Stimulated activated naive CD4-positive, alpha-beta T cell treated with Interleukin-2 at 50 U/mL for 16 hours (primary cell): ENCODE measurements at regions not wholly inside any gene's neighbourhood (a gene's known extent, or its start where the extent isn't known, plus 50 kb on each side); places are given as distances from the start of the nearest gene placed in this dataset.
A peak's percentile ranks its signal among the peaks of the same experiment; 100 is the strongest.

Experiments
- DNase-seq: peaks from one replicate; lab custom pipeline; 2025; lab: John Stamatoyannopoulos, UW

- DNase-seq, result no peak
These were observed 231.2 kb upstream of the TPRG1 start for GRCh38 chr3:188940573-188940932.

GRCh38 chr3:188941103-188941502 is 230.7 kb upstream of the TPRG1 start:
- DNase-seq, result no peak

- no peak for DNase-seq
These were observed 229.6 kb upstream of the TPRG1 start for GRCh38 chr3:188942191-188942590.

- no peak for DNase-seq
These were observed 228.2 kb upstream of the TPRG1 start for GRCh38 chr3:188943591-188943990.

- DNase-seq, result no peak
These were observed 227.7 kb upstream of the TPRG1 start for GRCh38 chr3:188944108-188944507.

GRCh38 chr3:188946351-188947240 is 225.2 kb upstream of the TPRG1 start:
- DNase-seq, result no peak

- DNase-seq, result no peak
These were observed 224.1 kb upstream of the TPRG1 start for GRCh38 chr3:188947401-188948280.

GRCh38 chr3:188948281-188948996 is 223.3 kb upstream of the TPRG1 start:
- DNase-seq, result no peak

- DNase-seq, result no peak
These were observed 222.8 kb upstream of the TPRG1 start for GRCh38 chr3:188948997-188949389.

- no peak for DNase-seq
These were observed 222.3 kb upstream of the TPRG1 start for GRCh38 chr3:188949456-188949855.

GRCh38 chr3:188949996-188950395 is 221.8 kb upstream of the TPRG1 start:
- DNase-seq, result no peak

- DNase-seq, result peak; percentile 16
These were observed 220.8 kb upstream of the TPRG1 start for GRCh38 chr3:188950832-188951489.

GRCh38 chr3:188951734-188952133 is 220.0 kb upstream of the TPRG1 start:
- DNase-seq, result no peak

- DNase-seq, result peak; percentile 65
These were observed 217.1 kb upstream of the TPRG1 start for GRCh38 chr3:188954590-188955208.

- no peak for DNase-seq
These were observed 215.9 kb upstream of the TPRG1 start for GRCh38 chr3:188955919-188956318.

- no peak for DNase-seq
These were observed 214.8 kb upstream of the TPRG1 start for GRCh38 chr3:188956839-188957489.

GRCh38 chr3:188959013-188959412 is 212.8 kb upstream of the TPRG1 start:
- no peak for DNase-seq

- no peak for DNase-seq
These were observed 209.2 kb upstream of the TPRG1 start for GRCh38 chr3:188962253-188963247.

- no peak for DNase-seq
These were observed 206.8 kb upstream of the TPRG1 start for GRCh38 chr3:188964957-188965356.

- DNase-seq, result no peak
These were observed 199.5 kb upstream of the TPRG1 start for GRCh38 chr3:188972310-188972709.
